DMS153 (cell line): ENCODE measurements at regions not wholly inside any gene's neighbourhood (a gene's known extent, or its start where the extent isn't known, plus 50 kb on each side); places are given as distances from the start of the nearest gene placed in this dataset.

ENCODE experiments used
- DNase-seq: peaks from one replicate; lab custom pipeline; 2025; lab: John Stamatoyannopoulos, UW

DNA sequence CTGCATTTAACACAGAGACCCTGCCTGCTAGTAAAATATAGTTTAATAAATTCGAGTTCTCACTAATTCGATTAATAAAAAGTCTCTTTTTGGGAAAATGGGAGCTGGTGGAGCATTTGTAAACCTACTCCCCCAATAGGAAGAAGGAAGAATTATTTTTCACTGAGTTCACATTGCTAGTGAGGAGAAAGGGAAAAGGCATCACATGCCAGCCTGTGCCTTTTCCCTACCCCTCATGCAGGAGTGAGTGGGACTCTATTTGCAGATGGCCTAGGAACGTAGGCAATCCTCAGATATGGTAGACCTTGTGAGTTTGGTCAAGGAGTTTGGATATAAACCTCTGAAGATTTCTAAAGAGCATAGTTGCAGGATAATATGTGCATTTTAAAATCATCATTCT is 218.4 kb upstream of the TRIB2 start:
- DNase-seq = no peak

GRCh38 chr2:12498704-12499103 is 218.0 kb upstream of the TRIB2 start:
- DNase-seq = no peak

DNA sequence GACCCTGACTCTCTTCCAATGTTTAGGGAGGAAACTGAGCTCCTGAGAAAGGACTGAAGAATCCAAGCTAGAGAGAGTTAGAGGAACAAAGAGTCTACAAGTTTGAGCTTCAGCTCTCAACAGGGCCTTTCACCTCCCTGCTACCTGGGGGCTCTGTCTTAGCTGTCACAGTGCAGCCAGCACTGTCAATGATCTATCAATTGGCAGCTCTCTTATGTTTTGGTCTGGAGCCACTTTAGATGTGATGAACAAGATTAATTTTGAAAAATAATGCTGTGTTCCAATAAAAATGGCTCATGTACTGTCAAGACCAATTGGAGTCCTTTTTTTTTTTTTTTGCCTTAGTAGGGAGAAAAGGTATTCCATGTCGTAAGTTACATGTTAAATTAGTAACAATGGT is 215.8 kb upstream of the TRIB2 start:
- no peak for DNase-seq

DNA sequence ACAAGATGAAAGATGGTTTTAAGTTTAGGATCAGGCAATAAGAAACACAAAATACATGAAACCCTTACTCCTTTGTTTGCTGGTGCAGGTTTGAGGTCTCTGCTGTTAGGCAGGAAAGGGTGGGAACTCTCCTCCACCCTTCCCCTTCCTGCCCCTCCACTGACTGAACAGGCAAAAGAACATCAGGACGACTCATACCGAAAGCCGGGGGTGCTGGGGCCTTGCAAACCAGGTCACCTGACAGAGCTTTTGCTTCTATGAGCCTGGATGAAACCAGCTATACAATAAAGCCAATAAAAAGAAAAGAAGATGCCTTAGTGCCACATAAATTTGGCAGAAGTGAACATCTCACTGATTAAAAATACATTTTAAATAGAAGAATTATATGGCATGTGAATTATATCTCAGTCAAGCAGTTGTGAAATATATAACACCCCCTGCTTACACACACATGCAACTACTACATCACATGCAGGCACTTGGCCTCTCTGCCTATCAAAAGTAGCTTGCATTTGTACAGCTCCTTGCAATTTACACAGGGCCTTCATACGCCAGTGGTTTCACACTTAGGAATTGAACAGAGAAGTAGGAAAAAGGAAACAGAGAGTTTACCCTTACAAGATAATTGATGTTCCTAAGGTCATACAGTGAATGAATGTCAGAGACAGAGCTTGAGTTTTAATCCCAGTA is 215.1 kb upstream of the TRIB2 start:
- DNase-seq = no peak

DNA sequence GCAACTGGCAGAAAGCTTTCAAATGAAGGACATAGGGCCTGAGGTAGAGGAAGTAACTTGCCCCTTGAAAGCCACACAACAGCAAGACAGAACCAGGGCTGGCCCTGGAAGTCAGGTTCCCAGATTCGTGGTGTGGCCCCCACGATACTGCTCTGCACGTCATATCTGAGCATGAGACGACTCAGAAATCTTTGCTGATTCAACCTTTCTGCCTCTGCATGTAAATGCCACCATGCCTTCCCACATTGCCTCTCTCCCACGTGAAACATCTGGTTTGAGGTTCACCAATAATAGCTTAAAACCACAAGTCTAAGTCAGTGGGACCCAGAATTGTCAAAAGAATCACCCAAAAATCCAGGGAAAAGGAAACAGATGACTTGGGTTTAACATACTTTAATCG is 214.0 kb upstream of the TRIB2 start:
- DNase-seq = no peak

DNA sequence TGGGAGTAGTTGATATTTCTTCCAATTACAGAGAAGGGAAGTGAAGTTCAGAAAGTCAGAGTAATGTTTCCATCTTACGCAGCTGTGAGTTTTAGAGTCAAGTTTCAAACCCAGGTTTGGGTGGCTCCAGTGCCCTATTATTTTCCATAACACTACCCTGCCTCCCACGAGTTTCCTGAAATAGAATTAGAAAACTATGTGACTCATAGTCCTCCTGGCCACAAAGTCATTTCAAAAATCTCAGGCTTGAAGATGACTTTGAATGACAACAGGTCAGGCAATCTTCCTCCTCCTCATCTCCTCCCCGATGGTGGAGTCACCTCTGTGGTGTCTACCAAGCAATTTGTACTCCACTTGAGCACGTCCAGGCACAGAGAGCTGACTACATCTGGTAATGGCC is 212.3 kb upstream of the TRIB2 start:
- no peak for DNase-seq

DNA sequence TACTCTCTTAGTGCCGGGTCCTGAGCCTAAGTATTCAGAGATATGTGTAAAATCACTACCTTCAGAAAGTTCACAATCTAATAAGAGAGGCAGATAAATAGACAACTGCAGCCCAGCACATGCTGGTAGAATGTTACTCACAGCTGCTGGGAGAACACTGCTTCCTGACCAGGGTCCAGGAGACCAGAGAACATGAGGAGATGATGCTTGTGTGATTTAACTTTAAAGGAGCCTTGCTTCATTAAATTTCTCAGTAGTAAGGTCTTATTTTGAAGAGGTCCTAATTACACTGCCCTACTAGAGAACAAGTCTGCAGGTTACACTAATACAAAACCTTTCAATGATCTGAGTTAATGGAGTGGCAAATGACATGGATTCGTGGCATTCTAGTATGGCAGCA is 209.9 kb upstream of the TRIB2 start:
- no peak for DNase-seq

GRCh38 chr2:12507295-12507694 is 209.4 kb upstream of the TRIB2 start:
- DNase-seq = no peak

DNA sequence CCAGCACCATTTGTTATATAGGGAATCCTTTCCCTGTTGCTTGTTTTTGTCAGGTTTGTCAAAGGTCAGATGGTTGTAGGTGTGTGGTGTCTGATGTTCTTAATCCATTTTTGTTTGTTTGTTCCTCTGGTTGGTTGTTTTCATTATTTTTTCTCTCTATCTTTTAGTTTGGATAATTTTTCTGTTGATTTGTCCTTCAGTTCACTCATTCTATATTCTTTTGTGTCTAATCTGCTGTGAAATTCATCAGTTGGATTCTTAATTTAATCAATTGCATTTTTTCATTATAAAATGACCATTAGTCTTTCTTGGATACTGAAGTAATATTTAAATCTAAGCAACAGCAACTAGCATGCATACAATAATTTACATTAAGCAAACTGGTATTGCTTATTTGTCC is 206.7 kb upstream of the TRIB2 start:
- no peak for DNase-seq

DNA sequence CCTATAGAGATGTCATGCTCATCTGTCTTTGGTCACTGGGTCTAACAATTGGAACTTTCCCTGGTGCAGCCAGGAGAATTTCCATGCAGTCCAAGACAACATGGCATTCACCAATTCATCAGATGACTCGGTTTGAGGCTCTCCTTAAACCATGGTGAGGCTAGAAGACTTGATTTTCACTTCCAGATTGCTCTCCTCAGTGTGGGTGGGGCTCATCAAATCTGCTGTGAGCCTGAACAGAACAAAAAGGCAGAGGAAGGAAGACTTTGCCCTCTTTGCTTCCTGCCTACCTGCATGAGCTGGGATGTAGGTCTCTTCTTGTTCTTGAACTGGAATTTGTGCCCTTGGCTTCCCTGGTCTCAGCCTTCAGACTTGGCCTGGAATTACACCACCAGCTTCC is 203.4 kb upstream of the TRIB2 start:
- no peak for DNase-seq

GRCh38 chr2:12514168-12514567 is 202.6 kb upstream of the TRIB2 start:
- no peak for DNase-seq

GRCh38 chr2:12514631-12515437 is 201.9 kb upstream of the TRIB2 start:
- no peak for DNase-seq

DNA sequence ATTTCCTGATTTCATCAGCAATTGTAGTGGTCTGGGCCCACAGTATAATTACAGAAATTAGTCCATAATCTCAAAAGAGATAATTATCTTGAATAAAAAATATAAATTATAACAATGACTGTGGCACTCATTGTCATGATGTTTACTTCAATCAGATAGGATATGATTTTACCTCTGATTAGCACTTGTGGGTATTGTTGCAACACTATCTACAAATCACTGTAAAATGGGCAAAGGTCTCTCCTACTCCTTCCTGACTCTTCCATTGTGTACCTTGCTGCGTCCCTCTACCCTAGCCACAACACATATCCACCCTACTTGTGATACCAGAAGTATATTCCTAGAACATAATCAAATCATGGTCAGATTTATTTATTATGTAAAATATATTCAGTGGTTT is 200.9 kb upstream of the TRIB2 start:
- no peak for DNase-seq

DNA sequence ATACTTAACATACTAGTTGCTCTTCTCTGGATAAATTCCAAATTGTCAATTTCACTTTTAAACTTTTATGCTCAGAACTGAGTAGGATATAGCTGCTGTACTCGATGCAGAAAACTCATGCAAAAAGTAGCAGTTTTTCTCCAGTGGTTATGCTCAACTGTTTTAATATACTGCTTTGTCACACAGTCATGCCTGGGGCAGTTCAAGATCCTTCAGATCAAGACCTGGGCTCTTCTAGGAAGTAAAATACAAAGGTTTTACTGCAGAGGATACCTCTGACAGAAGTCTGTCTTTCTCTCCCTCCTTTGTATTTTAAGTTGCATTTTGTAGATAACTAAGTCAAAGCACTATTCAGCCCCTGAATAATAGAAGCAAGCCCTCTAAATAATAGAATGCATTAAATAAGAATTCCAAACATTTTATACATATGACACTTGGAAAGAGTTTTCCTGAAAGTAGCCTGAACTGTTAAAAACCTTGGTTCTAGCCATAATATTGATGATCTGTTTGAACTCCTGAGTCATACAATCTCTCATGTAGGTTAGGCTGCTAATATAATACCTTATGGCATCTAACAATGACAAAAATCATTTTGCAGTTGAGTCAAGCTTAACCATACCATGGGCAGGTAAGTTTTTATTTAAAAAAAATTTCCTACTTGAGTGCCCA is 183.3 kb upstream of the TRIB2 start:
- DNase-seq = no peak

- DNase-seq = no peak
Observed at GRCh38 chr2:12534646-12535263, 182.0 kb upstream of the TRIB2 start.

GRCh38 chr2:12536976-12537375 is 179.8 kb upstream of the TRIB2 start:
- DNase-seq = no peak

DNA sequence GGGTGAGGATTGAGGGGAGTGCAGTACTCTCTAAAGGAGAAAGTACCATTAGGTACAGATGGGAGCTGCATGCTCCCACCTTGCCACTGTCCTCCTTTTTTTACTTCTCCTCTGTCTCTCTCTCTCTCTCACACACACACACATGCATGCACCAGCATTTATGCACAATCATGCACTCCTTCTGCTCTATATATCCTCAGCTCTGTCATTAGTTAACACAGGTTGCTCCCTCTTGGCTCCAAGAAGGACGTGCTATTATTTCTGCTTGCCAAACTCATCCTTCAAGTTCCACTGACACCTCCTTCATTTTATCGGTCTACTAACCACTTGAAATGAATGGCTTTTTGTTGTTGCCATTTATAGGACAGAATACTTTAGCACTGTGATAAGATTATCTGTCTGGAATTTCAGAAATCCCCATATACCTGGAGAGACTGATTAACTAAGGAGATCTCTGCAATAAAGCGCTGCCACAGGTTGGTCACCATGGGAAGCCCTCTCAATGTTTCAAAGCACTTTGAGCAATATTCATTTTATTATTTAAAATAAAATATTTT is 178.5 kb upstream of the TRIB2 start:
- DNase-seq = no peak

GRCh38 chr2:12539336-12539735 is 177.4 kb upstream of the TRIB2 start:
- DNase-seq = no peak

GRCh38 chr2:12539776-12540562 is 176.8 kb upstream of the TRIB2 start:
- no peak for DNase-seq

GRCh38 chr2:12543076-12543977 is 173.4 kb upstream of the TRIB2 start:
- DNase-seq = no peak
